ENCODE measurements at regions not wholly inside any gene's neighbourhood (a gene's known extent, or its start where the extent isn't known, plus 50 kb on each side); places are given as distances from the start of the nearest gene placed in this dataset.

GRCh38 chr10:4177791-4178190, 392.8 kb upstream of the KLF6 start:
- no peaks in the 10 kb centered on the region for H3K36me3 Mint-ChIP-seq (ENCODE audit: unreplicated experiment)
- no peak overlapping the region for H3K27ac Mint-ChIP-seq (ENCODE audit: unreplicated experiment)
- H3K9me3 Mint-ChIP-seq (ENCODE audit: unreplicated experiment): no peaks in the 10 kb centered on the region
- no peaks in the 10 kb centered on the region for H3K27me3 Mint-ChIP-seq (ENCODE audit: unreplicated experiment)
- no peak for DNase-seq (ENCODE audit: extremely low spot score, unreplicated experiment)
- TF ChIP-seq CTCF (IDR thresholded peaks at IDR 0.05): no peak
- H3K4me1 Mint-ChIP-seq (ENCODE audit: unreplicated experiment): peaks cover 5% of the 10 kb centered on the region
- H3K4me3 Mint-ChIP-seq (ENCODE audit: unreplicated experiment): no peak overlapping the region

- H3K36me3 Mint-ChIP-seq (ENCODE audit: unreplicated experiment): no peaks in the 10 kb centered on the region
- no peak overlapping the region for H3K4me3 Mint-ChIP-seq (ENCODE audit: unreplicated experiment)
- no peak for TF ChIP-seq CTCF (IDR thresholded peaks at IDR 0.05)
- peaks cover 7% of the 10 kb centered on the region for H3K9me3 Mint-ChIP-seq (ENCODE audit: unreplicated experiment)
- no peak overlapping the region for H3K27ac Mint-ChIP-seq (ENCODE audit: unreplicated experiment)
- DNase-seq (ENCODE audit: extremely low spot score, unreplicated experiment): no peak
- H3K27me3 Mint-ChIP-seq (ENCODE audit: unreplicated experiment): no peaks in the 10 kb centered on the region
- peaks cover 2% of the 10 kb centered on the region for H3K4me1 Mint-ChIP-seq (ENCODE audit: unreplicated experiment)
Measured at GRCh38 chr10:4176500-4177281, 391.7 kb upstream of the KLF6 start.

- Mint-ChIP-seq H3K4me1 (ENCODE audit: unreplicated experiment) (no peaks in the 10 kb centered on the region), H3K27ac (ENCODE audit: unreplicated experiment) (no peak overlapping the region), H3K36me3 (ENCODE audit: unreplicated experiment) (no peaks in the 10 kb centered on the region), H3K27me3 (ENCODE audit: unreplicated experiment) (no peaks in the 10 kb centered on the region), H3K9me3 (ENCODE audit: unreplicated experiment) (peaks cover 7% of the 10 kb centered on the region), H3K4me3 (ENCODE audit: unreplicated experiment) (no peak overlapping the region)
- no peak for DNase-seq (ENCODE audit: extremely low spot score, unreplicated experiment)
- TF ChIP-seq CTCF (IDR thresholded peaks at IDR 0.05): no peak
Measured at GRCh38 chr10:4174197-4174596, 389.2 kb upstream of the KLF6 start.

- Mint-ChIP-seq H3K27me3 (ENCODE audit: unreplicated experiment) (no peaks in the 10 kb centered on the region), H3K36me3 (ENCODE audit: unreplicated experiment) (no peaks in the 10 kb centered on the region), H3K4me3 (ENCODE audit: unreplicated experiment) (no peak overlapping the region), H3K9me3 (ENCODE audit: unreplicated experiment) (peaks cover 7% of the 10 kb centered on the region), H3K4me1 (ENCODE audit: unreplicated experiment) (no peaks in the 10 kb centered on the region), H3K27ac (ENCODE audit: unreplicated experiment) (no peak overlapping the region)
- TF ChIP-seq CTCF (IDR thresholded peaks at IDR 0.05): no peak
- DNase-seq (ENCODE audit: extremely low spot score, unreplicated experiment): no peak
Measured at GRCh38 chr10:4170633-4171314, 385.8 kb upstream of the KLF6 start.

- H3K4me1 Mint-ChIP-seq (ENCODE audit: unreplicated experiment): no peaks in the 10 kb centered on the region
- H3K9me3 Mint-ChIP-seq (ENCODE audit: unreplicated experiment): peaks cover 7% of the 10 kb centered on the region
- H3K4me3 Mint-ChIP-seq (ENCODE audit: unreplicated experiment): no peak overlapping the region
- no peak overlapping the region for H3K27ac Mint-ChIP-seq (ENCODE audit: unreplicated experiment)
- H3K36me3 Mint-ChIP-seq (ENCODE audit: unreplicated experiment): no peaks in the 10 kb centered on the region
- no peak for TF ChIP-seq CTCF (IDR thresholded peaks at IDR 0.05)
- H3K27me3 Mint-ChIP-seq (ENCODE audit: unreplicated experiment): no peaks in the 10 kb centered on the region
- no peak for DNase-seq (ENCODE audit: extremely low spot score, unreplicated experiment)
Measured at GRCh38 chr10:4170181-4170580, 385.2 kb upstream of the KLF6 start.

All from osteocyte (in vitro differentiated cells).